CD8-positive, alpha-beta memory T cell (primary cell): ENCODE measurements at regions not wholly inside any gene's neighbourhood (a gene's known extent, or its start where the extent isn't known, plus 50 kb on each side); places are given as distances from the start of the nearest gene placed in this dataset.

ENCODE experiments used
- CTCF ChIA-PET: fragments of 350-600 bp; sonication (Branson Sonifier 250); formaldehyde crosslinking; loops from one replicate; lab custom pipeline; 2021; ENCODE audit warnings: antibody characterized with exemption; lab: Charles Lee
- POLR2A ChIA-PET: fragments of 350-600 bp; sonication (Branson Sonifier 250); formaldehyde crosslinking; loops from one replicate; lab custom pipeline; 2021; ENCODE audit warnings: antibody characterized with exemption; lab: Charles Lee
- DNase-seq, 5 donors: peaks; one replicate each; pipeline versions ENCODE4 v3.0.0 to v3.0.0-alpha.2; 2020 to 2022; ENCODE audit warnings: mixed read lengths in 1 of 5
- H3K27ac ChIP-seq: one replicate; pipeline ENCODE4 v1.7.0; 2013; ENCODE audit warnings: low read depth, mild to moderate bottlenecking, low read length, moderate library complexity
- H3K27me3 ChIP-seq: 2 replicates; pipeline ENCODE4 v1.7.0; 2013; ENCODE audit warnings: low read length, mild to moderate bottlenecking; ENCODE audit not compliant: insufficient read depth, poor library complexity, severe bottlenecking
- H3K36me3 ChIP-seq: 2 replicates; pipeline ENCODE4 v1.7.0; 2013; ENCODE audit warnings: mild to moderate bottlenecking, low read length, moderate library complexity; ENCODE audit not compliant: insufficient read depth
- H3K4me1 ChIP-seq: 2 replicates; pipeline ENCODE4 v1.7.0; 2013; ENCODE audit warnings: mild to moderate bottlenecking, low read length, moderate library complexity; ENCODE audit not compliant: insufficient read depth
- H3K4me3 ChIP-seq: 2 replicates; pipeline ENCODE4 v1.7.0; 2013; ENCODE audit warnings: mild to moderate bottlenecking, low read length
- H3K9me3 ChIP-seq: 2 replicates; pipeline ENCODE4 v1.7.0; 2013; ENCODE audit warnings: mild to moderate bottlenecking, low read length
- H3K27ac Mint-ChIP-seq, 8 donors: one replicate each; pipeline ENCODE4 v1.8.0; 2020 to 2021; ENCODE audit warnings: mixed read lengths in 8 of 8, mild to moderate bottlenecking in 6 of 8, inconsistent platforms in 3 of 8, moderate library complexity in 3 of 8
- H3K27me3 Mint-ChIP-seq, 2 donors: one replicate each; pipeline ENCODE4 v1.8.0; 2020 to 2021; ENCODE audit warnings: mixed read lengths in 2 of 2, mild to moderate bottlenecking in 1 of 2, moderate library complexity in 1 of 2
- H3K36me3 Mint-ChIP-seq, 3 donors: one replicate each; pipeline ENCODE4 v1.8.0; 2020 to 2021; ENCODE audit warnings: mixed read lengths in 3 of 3, inconsistent platforms in 1 of 3, mild to moderate bottlenecking in 1 of 3
- H3K4me1 Mint-ChIP-seq, 3 donors: one replicate each; pipeline ENCODE4 v1.8.0; 2020 to 2021; ENCODE audit warnings: mixed read lengths in 3 of 3, inconsistent platforms in 1 of 3, mild to moderate bottlenecking in 1 of 3
- H3K4me3 Mint-ChIP-seq, 7 donors: one replicate each; pipeline ENCODE4 v1.8.0; 2020 to 2021; ENCODE audit warnings: mixed read lengths in 7 of 7, mild to moderate bottlenecking in 6 of 7, moderate library complexity in 4 of 7, inconsistent platforms in 2 of 7
- H3K9me3 Mint-ChIP-seq, 5 donors: one replicate each; pipeline ENCODE4 v1.8.0; 2020 to 2022; ENCODE audit warnings: mixed read lengths in 5 of 5, mild to moderate bottlenecking in 3 of 5, moderate library complexity in 2 of 5, inconsistent platforms in 1 of 5

DNA sequence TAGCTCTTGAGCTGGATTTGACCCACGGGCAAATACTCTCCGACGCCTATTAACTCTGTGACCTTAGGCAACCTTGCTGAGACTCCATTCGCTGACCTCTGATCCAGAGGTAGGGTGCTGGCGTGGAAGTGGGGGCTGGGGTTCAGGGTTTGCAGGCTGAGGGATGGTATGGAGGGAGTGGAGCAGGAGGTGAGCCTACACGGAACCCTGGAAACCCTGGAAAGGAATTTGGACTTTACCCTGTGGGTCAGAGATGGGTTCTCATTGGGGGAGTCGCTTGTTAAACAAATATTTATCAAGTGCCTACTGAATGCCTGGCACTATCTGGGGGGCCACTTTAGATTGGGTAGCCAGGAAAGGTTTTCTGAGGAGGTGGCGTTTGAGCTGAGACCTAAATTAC lies 58.2 kb upstream of the FZD7 start:
- ChIA-PET POLR2A (no interaction called here), CTCF (no interaction called here)
- Mint-ChIP-seq H3K27ac (no peak overlapping the region), H3K4me1 (no peaks in the 10 kb centered on the region), H3K36me3 (no peaks in the 10 kb centered on the region), H3K9me3 (peaks cover 0 to 4% (median 0%) of the 10 kb centered on the region in 5 donors), H3K27me3 (peaks cover 15 to 37% of the 10 kb centered on the region in 2 donors), H3K4me3 (no peak overlapping the region)
- H3K27ac ChIP-seq = no peak overlapping the region
- no peaks in the 10 kb centered on the region for H3K4me1 ChIP-seq
- H3K27me3 ChIP-seq = no peaks in the 10 kb centered on the region
- no peaks in the 10 kb centered on the region for H3K36me3 ChIP-seq
- no peaks in the 10 kb centered on the region for H3K9me3 ChIP-seq
- no peak overlapping the region for H3K4me3 ChIP-seq
- DNase-seq = no peak

DNA sequence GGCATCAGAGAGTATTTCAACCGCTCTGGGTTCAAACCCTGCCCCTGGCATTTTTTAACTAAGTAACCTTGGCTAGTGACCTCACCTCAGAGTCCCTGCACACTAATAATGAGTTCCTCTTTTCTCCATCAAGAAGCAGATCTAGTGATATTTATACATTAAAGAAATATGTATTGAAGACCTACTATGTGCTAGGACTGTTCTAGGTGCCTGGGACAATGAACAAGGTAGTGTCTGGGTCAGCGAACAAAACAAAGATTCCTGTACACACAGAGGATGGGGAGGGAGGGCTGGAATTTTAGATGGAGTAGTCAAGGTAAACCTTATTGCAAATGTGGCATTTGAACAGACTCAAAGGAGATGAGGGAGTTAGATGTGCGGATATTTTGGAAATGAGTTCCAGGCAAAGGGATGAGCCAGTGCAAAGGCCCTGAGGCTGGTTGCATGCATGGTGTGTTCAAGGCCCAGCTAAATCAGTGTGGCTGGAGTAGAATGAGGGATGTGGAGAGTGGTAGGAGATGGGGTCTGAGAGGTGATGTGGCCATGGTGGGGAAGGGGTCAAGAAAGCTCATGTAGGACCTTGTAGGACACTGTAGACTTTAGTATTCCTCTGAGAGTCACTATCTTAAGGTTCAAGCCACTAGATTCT lies 57.6 kb upstream of the FZD7 start:
- H3K27me3 Mint-ChIP-seq = peaks cover 15 to 42% of the 10 kb centered on the region in 2 donors
- Histone ChIP-seq H3K27me3 (no peaks in the 10 kb centered on the region), H3K36me3 (no peaks in the 10 kb centered on the region), H3K27ac (no peak overlapping the region), H3K4me3 (no peak overlapping the region), H3K9me3 (no peaks in the 10 kb centered on the region), H3K4me1 (no peaks in the 10 kb centered on the region)
- ChIA-PET CTCF (no interaction called here), POLR2A (no interaction called here)
- H3K4me1 Mint-ChIP-seq = no peaks in the 10 kb centered on the region
- no peak overlapping the region for H3K4me3 Mint-ChIP-seq
- no peak overlapping the region for H3K27ac Mint-ChIP-seq
- DNase-seq = no peak
- H3K36me3 Mint-ChIP-seq = no peaks in the 10 kb centered on the region
- H3K9me3 Mint-ChIP-seq = no peaks in the 10 kb centered on the region

DNA sequence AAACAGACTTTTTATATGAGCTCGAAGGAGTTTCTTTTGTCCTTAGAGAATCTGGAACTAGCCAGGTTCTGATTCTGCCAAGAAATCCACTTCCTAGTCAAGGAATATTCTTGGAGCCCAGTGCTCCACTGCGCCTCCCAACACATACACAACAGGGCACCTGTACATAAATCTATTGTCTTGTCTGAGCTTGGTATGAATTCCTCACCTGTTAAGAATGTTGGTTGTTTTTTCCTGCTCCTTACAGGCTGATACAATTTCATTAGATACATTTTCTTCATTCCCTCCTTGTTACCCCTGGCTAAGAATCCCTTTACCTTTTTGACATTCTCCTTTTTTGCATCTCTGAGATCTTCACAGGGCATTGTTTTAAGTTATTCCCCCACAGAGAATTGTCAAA lies 56.0 kb upstream of the FZD7 start:
- no peaks in the 10 kb centered on the region for H3K9me3 ChIP-seq
- peaks cover 9 to 41% of the 10 kb centered on the region in 2 donors for H3K27me3 Mint-ChIP-seq
- no peaks in the 10 kb centered on the region for H3K4me1 ChIP-seq
- no peak overlapping the region for H3K27ac Mint-ChIP-seq
- ChIA-PET POLR2A (no interaction called here), CTCF (no interaction called here)
- H3K4me3 ChIP-seq = no peak overlapping the region
- H3K36me3 Mint-ChIP-seq = no peaks in the 10 kb centered on the region
- no peaks in the 10 kb centered on the region for H3K36me3 ChIP-seq
- no peaks in the 10 kb centered on the region for H3K9me3 Mint-ChIP-seq
- no peak for DNase-seq
- no peak overlapping the region for H3K27ac ChIP-seq
- no peaks in the 10 kb centered on the region for H3K4me1 Mint-ChIP-seq
- H3K27me3 ChIP-seq = no peaks in the 10 kb centered on the region
- no peak overlapping the region for H3K4me3 Mint-ChIP-seq

DNA sequence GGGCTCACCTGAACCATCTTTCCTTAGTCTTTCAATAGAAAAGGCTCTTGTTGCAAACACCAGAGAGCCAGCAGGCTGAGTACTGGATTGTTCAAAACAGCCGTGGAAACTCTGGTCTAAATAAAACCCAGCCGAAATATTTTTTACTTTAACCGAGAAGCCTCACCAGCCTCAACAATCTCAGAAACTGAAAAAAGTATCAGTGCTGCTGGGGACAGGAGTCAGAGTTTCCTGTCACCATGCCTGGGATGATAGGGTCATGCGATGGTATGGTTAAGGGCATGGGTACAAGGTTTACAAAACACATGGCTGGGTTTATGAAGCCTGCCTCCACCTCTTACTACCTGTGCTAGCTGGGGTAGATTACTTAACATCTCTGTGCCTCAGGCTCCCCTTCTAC lies 55.3 kb upstream of the FZD7 start:
- H3K27ac ChIP-seq = no peak overlapping the region
- no peaks in the 10 kb centered on the region for H3K4me1 Mint-ChIP-seq
- H3K27me3 Mint-ChIP-seq = peaks cover 9 to 41% of the 10 kb centered on the region in 2 donors
- no peaks in the 10 kb centered on the region for H3K9me3 ChIP-seq
- no peaks in the 10 kb centered on the region for H3K9me3 Mint-ChIP-seq
- no peak for DNase-seq
- H3K27me3 ChIP-seq = no peaks in the 10 kb centered on the region
- ChIA-PET CTCF (no interaction called here), POLR2A (no interaction called here)
- H3K27ac Mint-ChIP-seq = no peak overlapping the region
- H3K4me3 ChIP-seq = no peak overlapping the region
- no peaks in the 10 kb centered on the region for H3K36me3 ChIP-seq
- H3K4me1 ChIP-seq = no peaks in the 10 kb centered on the region
- H3K4me3 Mint-ChIP-seq = no peak overlapping the region
- no peaks in the 10 kb centered on the region for H3K36me3 Mint-ChIP-seq

DNA sequence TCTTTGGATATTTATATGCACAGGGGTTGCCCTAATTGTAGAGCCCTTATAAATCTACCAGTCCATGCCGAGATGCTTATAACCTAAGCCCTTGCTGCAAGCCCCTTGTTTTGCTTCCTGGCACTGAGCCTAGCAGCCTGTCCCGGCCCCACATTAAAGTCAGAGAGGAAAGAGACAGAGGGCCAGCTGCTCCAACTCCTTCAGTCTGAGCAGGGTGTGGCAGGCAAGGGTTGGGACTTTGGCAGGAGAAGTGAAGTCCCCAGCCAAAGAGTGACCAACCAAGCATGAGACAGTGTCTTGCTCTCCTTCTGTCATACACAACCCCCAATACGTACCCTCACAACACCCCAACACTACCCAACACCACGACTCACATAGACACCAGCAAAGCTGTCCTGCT lies 54.7 kb upstream of the FZD7 start:
- Histone ChIP-seq H3K9me3 (no peaks in the 10 kb centered on the region), H3K4me1 (no peaks in the 10 kb centered on the region), H3K36me3 (no peaks in the 10 kb centered on the region), H3K27ac (no peak overlapping the region), H3K4me3 (no peak overlapping the region), H3K27me3 (no peaks in the 10 kb centered on the region)
- Mint-ChIP-seq H3K27me3 (peaks cover 9 to 41% of the 10 kb centered on the region in 2 donors), H3K4me1 (no peaks in the 10 kb centered on the region), H3K4me3 (no peak overlapping the region), H3K9me3 (no peaks in the 10 kb centered on the region), H3K36me3 (no peaks in the 10 kb centered on the region), H3K27ac (no peak overlapping the region)
- ChIA-PET CTCF (no interaction called here), POLR2A (no interaction called here)
- no peak for DNase-seq

DNA sequence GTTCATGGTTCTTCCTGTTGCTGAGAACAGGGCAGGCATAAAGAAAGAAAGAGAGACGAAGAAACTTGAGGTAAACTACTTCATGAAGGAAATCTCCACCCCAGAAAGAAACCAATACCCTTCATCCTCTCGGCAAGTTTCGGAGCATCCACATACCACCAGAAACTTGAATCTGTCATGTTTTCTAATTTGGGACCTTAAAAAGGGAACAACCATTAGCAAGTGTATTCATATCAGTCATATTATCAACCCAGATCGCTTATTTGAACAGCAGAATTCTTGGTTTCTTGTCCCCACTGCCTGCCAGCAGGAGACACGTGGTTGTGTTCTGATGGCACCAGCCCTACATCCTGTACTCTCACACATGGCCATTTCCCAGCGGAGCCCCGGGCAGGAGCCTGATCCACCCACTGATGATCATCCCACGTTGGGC lies 53.2 kb upstream of the FZD7 start:
- H3K4me1 ChIP-seq = no peaks in the 10 kb centered on the region
- Mint-ChIP-seq H3K4me1 (no peaks in the 10 kb centered on the region), H3K36me3 (no peaks in the 10 kb centered on the region), H3K27me3 (peaks cover 7 to 41% of the 10 kb centered on the region in 2 donors), H3K27ac (no peak overlapping the region), H3K4me3 (no peak overlapping the region), H3K9me3 (no peaks in the 10 kb centered on the region)
- DNase-seq = no peak
- POLR2A ChIA-PET = no interaction called here
- no peaks in the 10 kb centered on the region for H3K9me3 ChIP-seq
- CTCF ChIA-PET = no interaction called here
- no peaks in the 10 kb centered on the region for H3K27me3 ChIP-seq
- no peaks in the 10 kb centered on the region for H3K36me3 ChIP-seq
- H3K4me3 ChIP-seq = no peak overlapping the region
- no peak overlapping the region for H3K27ac ChIP-seq

DNA sequence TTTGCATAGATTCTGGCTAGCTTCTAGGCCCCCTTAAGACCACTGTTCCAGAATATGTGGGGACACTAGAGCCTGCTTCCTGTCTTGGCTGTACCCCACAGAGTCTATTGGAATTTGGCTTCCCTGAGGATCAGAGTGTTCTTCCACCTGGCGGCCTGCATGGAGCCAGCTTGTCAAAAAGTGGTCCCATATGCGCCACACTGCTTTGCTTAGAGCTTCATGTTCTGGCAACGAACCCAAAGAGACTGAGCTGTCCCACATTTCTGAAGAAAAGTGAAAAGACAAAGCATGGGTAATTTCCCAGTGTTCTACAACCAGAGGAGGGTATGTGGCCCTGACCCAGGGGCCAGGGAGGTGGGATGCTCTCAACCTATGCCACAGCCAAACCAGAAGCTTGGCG lies 52.7 kb upstream of the FZD7 start:
- no peak overlapping the region for H3K27ac Mint-ChIP-seq
- H3K36me3 Mint-ChIP-seq = no peaks in the 10 kb centered on the region
- H3K4me1 Mint-ChIP-seq = no peaks in the 10 kb centered on the region
- no peaks in the 10 kb centered on the region for H3K9me3 Mint-ChIP-seq
- Histone ChIP-seq H3K4me1 (no peaks in the 10 kb centered on the region), H3K4me3 (no peak overlapping the region), H3K36me3 (no peaks in the 10 kb centered on the region), H3K9me3 (no peaks in the 10 kb centered on the region), H3K27ac (no peak overlapping the region), H3K27me3 (no peaks in the 10 kb centered on the region)
- ChIA-PET POLR2A (no interaction called here), CTCF (interaction anchor here (1.5 to 1.6 kb wide), 2 partner anchors 15 to 25 kb away, joined by 3 to 4 read pairs; no protein-coding TSS in a partner anchor)
- DNase-seq = no peak
- H3K27me3 Mint-ChIP-seq = peaks cover 6 to 41% of the 10 kb centered on the region in 2 donors
- H3K4me3 Mint-ChIP-seq = no peak overlapping the region

DNA sequence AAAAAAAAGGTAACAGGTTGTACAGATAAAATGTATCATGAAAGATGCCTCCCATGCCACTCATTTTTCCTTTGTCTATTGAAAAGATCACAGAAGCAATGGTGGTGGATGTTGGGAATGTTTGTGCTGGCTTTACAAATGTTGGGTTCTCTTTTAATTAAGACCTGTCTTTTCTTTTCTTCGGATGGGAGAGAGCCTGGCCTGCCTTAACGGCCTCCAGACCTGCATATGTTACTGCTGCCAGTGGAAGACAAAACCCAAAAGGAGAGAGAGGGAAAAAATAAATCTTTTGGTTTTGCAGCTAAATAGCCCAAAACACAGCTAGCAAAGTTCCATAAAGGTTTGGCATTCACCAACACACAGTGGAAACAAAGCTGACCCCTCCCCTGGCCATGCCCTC lies 50.5 kb upstream of the FZD7 start:
- POLR2A ChIA-PET = no interaction called here
- no peaks in the 10 kb centered on the region for H3K4me1 Mint-ChIP-seq
- Histone ChIP-seq H3K36me3 (no peaks in the 10 kb centered on the region), H3K4me1 (no peaks in the 10 kb centered on the region), H3K4me3 (no peak overlapping the region), H3K27me3 (no peaks in the 10 kb centered on the region), H3K27ac (no peak overlapping the region), H3K9me3 (no peaks in the 10 kb centered on the region)
- no peaks in the 10 kb centered on the region for H3K36me3 Mint-ChIP-seq
- H3K27ac Mint-ChIP-seq = no peak overlapping the region
- H3K4me3 Mint-ChIP-seq = no peak overlapping the region
- CTCF ChIA-PET = no interaction called here
- no peaks in the 10 kb centered on the region for H3K9me3 Mint-ChIP-seq
- H3K27me3 Mint-ChIP-seq = peaks cover 8 to 24% of the 10 kb centered on the region in 2 donors
- no peak for DNase-seq
